ENCODE measurements at regions not wholly inside any gene's neighbourhood (a gene's known extent, or its start where the extent isn't known, plus 50 kb on each side); places are given as distances from the start of the nearest gene placed in this dataset.

- intact Hi-C loops (cut with DNase I), result no loop called here
- TF ChIP-seq CTCF (IDR thresholded peaks at IDR 0.05), result no peak
- no peak for TF ChIP-seq POLR2A (IDR thresholded peaks at IDR 0.05)
- no peak for TF ChIP-seq EP300 (IDR thresholded peaks at IDR 0.05)
- 98% methylated on average over 2 of the region's 2 CpGs for WGBS, 3 donors
- Histone ChIP-seq H3K4me3 (no peak overlapping the region), H3K27ac (no peak overlapping the region), H3K9me3 (no peaks in the 10 kb centered on the region), H3K27me3 (no peaks in the 10 kb centered on the region), H3K36me3 (no peaks in the 10 kb centered on the region), H3K4me1 (ENCODE audit: insufficient read depth) (no peaks in the 10 kb centered on the region)
- DNase-seq, result no peak
Measured at GRCh38 chr21:24148461-24148860, 1458.8 kb downstream of the MRPL39 start.

GRCh38 chr21:24147674-24148073, 1459.6 kb downstream of the MRPL39 start:
- 91 to 93% (median 93%) methylated on average over 3 of the region's 3 CpGs for WGBS, 3 donors
- no peaks in the 10 kb centered on the region for H3K4me1 ChIP-seq (ENCODE audit: insufficient read depth)
- TF ChIP-seq EP300 (IDR thresholded peaks at IDR 0.05) (no peak), CTCF (IDR thresholded peaks at IDR 0.05) (no peak), POLR2A (IDR thresholded peaks at IDR 0.05) (no peak)
- no peak overlapping the region for H3K4me3 ChIP-seq
- intact Hi-C loops (cut with DNase I), result no loop called here
- no peak overlapping the region for H3K27ac ChIP-seq
- no peak for DNase-seq
- H3K27me3 ChIP-seq, result no peaks in the 10 kb centered on the region
- H3K9me3 ChIP-seq, result no peaks in the 10 kb centered on the region
- no peaks in the 10 kb centered on the region for H3K36me3 ChIP-seq

- Histone ChIP-seq H3K27ac (no peak overlapping the region), H3K27me3 (no peaks in the 10 kb centered on the region), H3K4me3 (no peak overlapping the region), H3K9me3 (no peaks in the 10 kb centered on the region), H3K4me1 (ENCODE audit: insufficient read depth) (no peaks in the 10 kb centered on the region), H3K36me3 (no peaks in the 10 kb centered on the region)
- WGBS, 3 donors, result 3 to 20% (median 19%) methylated on average over 1 of the region's 1 CpG
- intact Hi-C loops (cut with DNase I), result no loop called here
- no peak for DNase-seq
- TF ChIP-seq CTCF (IDR thresholded peaks at IDR 0.05), result no peak
- TF ChIP-seq POLR2A (IDR thresholded peaks at IDR 0.05), result no peak
- TF ChIP-seq EP300 (IDR thresholded peaks at IDR 0.05), result no peak
Measured at GRCh38 chr21:24131056-24131455, 1476.2 kb downstream of the MRPL39 start.

GRCh38 chr21:24127651-24128050, 1479.6 kb downstream of the MRPL39 start:
- intact Hi-C loops (cut with DNase I), result no loop called here
- TF ChIP-seq POLR2A (IDR thresholded peaks at IDR 0.05) (no peak), EP300 (IDR thresholded peaks at IDR 0.05) (no peak), CTCF (IDR thresholded peaks at IDR 0.05) (no peak)
- Histone ChIP-seq H3K36me3 (no peaks in the 10 kb centered on the region), H3K27ac (no peak overlapping the region), H3K4me3 (no peak overlapping the region), H3K9me3 (no peaks in the 10 kb centered on the region), H3K4me1 (ENCODE audit: insufficient read depth) (no peaks in the 10 kb centered on the region), H3K27me3 (no peaks in the 10 kb centered on the region)
- no peak for DNase-seq
- WGBS, 3 donors, result 34 to 45% (median 44%) methylated on average over 1 of the region's 1 CpG

- 62 to 71% (median 68%) methylated on average over 1 of the region's 1 CpG for WGBS, 3 donors
- DNase-seq, result no peak
- H3K4me3 ChIP-seq, result no peak overlapping the region
- no peak for TF ChIP-seq CTCF (IDR thresholded peaks at IDR 0.05)
- TF ChIP-seq POLR2A (IDR thresholded peaks at IDR 0.05), result no peak
- TF ChIP-seq EP300 (IDR thresholded peaks at IDR 0.05), result no peak
- intact Hi-C loops (cut with DNase I), result no loop called here
- H3K36me3 ChIP-seq, result no peaks in the 10 kb centered on the region
- no peak overlapping the region for H3K27ac ChIP-seq
- H3K9me3 ChIP-seq, result no peaks in the 10 kb centered on the region
- H3K4me1 ChIP-seq (ENCODE audit: insufficient read depth), result no peaks in the 10 kb centered on the region
- no peaks in the 10 kb centered on the region for H3K27me3 ChIP-seq
Measured at GRCh38 chr21:24123785-24124184, 1483.5 kb downstream of the MRPL39 start.
